ENCODE measurements at regions not wholly inside any gene's neighbourhood (a gene's known extent, or its start where the extent isn't known, plus 50 kb on each side); places are given as distances from the start of the nearest gene placed in this dataset.

DNA sequence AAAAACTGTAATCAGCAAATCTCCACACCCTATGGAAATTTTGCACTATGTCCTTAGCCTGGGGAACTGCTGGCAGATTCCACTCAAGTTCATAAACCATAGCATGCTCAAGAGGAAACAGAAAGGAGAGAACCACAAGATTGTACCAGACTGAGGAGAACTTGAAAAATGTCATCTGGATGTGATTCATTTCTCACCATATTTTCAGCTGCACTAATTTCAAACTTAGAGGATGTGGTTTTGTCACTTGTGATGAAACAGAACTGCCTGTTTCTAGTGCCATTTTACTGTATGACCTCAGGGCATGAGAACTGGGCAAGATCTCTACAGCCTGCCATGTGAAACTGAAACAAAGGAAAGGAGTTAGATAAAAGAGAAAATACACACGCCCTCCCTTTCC is 1493.1 kb upstream of the FLRT2 start:
- no peak for DNase-seq
- H3K4me3 ChIP-seq: no peak overlapping the region
- TF ChIP-seq, protein P1, sequence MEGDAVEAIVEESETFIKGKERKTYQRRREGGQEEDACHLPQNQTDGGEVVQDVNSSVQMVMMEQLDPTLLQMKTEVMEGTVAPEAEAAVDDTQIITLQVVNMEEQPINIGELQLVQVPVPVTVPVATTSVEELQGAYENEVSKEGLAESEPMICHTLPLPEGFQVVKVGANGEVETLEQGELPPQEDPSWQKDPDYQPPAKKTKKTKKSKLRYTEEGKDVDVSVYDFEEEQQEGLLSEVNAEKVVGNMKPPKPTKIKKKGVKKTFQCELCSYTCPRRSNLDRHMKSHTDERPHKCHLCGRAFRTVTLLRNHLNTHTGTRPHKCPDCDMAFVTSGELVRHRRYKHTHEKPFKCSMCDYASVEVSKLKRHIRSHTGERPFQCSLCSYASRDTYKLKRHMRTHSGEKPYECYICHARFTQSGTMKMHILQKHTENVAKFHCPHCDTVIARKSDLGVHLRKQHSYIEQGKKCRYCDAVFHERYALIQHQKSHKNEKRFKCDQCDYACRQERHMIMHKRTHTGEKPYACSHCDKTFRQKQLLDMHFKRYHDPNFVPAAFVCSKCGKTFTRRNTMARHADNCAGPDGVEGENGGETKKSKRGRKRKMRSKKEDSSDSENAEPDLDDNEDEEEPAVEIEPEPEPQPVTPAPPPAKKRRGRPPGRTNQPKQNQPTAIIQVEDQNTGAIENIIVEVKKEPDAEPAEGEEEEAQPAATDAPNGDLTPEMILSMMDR (IDR thresholded peaks at IDR 0.05): no peak
- ATAC-seq: no peak
- no peaks in the 10 kb centered on the region for H3K4me1 ChIP-seq (ENCODE audit: low read depth)
- peaks cover 3% of the 10 kb centered on the region for H3K9me3 ChIP-seq
- H3K36me3 ChIP-seq (ENCODE audit: low read depth): no peaks in the 10 kb centered on the region
- intact Hi-C loops (cut with DNase I, micrococcal nuclease): no loop called here

DNA sequence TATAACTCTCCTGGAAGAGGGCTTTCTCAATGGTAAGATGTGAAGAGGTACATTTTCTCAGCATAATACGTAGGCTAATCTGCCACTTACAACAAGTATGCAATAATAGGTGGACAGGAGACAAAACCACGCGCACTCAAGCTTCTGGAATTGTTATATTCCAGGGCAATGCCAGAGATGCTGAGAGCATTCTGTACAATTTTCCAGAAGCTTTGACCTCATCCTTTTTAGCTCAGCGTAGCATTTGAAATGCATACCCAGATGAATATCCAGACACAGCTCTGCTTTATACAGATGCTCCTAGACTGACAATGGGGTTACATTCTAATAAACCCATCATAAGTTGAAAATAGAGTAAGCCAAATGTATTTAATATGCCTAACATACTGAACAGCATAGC is 1492.4 kb upstream of the FLRT2 start:
- Histone ChIP-seq H3K9me3 (peaks cover 3% of the 10 kb centered on the region), H3K4me1 (ENCODE audit: low read depth) (no peaks in the 10 kb centered on the region), H3K36me3 (ENCODE audit: low read depth) (no peaks in the 10 kb centered on the region), H3K4me3 (no peak overlapping the region)
- TF ChIP-seq, protein P1 (IDR thresholded peaks at IDR 0.05): no peak
- DNase-seq (no peak), ATAC-seq (no peak)
- intact Hi-C loops (cut with DNase I, micrococcal nuclease): no loop called here

DNA sequence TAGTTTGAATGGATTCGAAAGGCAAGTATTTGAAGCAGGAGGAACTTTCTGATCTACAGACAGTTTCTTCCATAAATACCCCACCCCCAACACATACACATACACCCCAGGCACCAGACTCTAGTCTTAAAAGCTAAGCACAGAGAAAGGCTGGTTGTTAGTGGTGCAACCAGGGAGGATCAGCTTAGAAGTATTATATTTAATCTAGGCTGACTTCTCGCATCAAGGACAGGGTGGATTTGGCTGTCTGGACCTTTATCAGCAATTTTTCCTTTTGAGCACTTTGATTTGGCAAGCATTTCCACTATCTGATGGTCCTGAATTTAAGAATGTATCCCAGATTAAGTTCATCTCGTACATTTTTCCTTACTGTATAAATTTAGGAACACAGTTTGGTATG is 1489.8 kb upstream of the FLRT2 start:
- intact Hi-C loops (cut with DNase I, micrococcal nuclease): no loop called here
- H3K36me3 ChIP-seq (ENCODE audit: low read depth): no peaks in the 10 kb centered on the region
- ATAC-seq (no peak), DNase-seq (no peak)
- no peaks in the 10 kb centered on the region for H3K4me1 ChIP-seq (ENCODE audit: low read depth)
- peaks cover 5% of the 10 kb centered on the region for H3K9me3 ChIP-seq
- TF ChIP-seq, protein P1 (IDR thresholded peaks at IDR 0.05): no peak
- H3K4me3 ChIP-seq: no peak overlapping the region

DNA sequence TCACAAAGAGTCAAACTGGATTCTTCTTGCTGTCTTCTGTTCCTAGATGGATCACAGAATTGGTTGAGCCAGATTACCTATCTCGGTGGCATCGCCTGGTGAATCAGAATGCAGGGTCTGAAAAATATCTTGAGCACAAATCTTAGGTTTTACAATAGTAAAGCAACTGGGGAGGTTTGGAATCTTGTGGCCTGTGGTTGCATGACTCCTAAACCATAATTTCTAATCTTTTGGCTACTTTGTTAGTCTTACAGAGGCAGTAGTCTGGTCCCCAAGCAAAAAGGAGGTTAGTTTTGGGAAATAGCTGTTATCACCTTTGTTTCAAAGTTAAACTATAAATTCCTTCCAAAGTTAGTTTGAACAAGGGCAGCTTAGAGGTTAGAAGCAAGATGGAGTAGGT is 1488.5 kb upstream of the FLRT2 start:
- intact Hi-C loops (cut with DNase I, micrococcal nuclease): no loop called here
- no peak for ATAC-seq
- peaks cover 5% of the 10 kb centered on the region for H3K9me3 ChIP-seq
- H3K4me3 ChIP-seq: no peak overlapping the region
- TF ChIP-seq, protein P1 (IDR thresholded peaks at IDR 0.05): no peak
- H3K36me3 ChIP-seq (ENCODE audit: low read depth): no peaks in the 10 kb centered on the region
- no peak for DNase-seq
- H3K4me1 ChIP-seq (ENCODE audit: low read depth): no peaks in the 10 kb centered on the region

DNA sequence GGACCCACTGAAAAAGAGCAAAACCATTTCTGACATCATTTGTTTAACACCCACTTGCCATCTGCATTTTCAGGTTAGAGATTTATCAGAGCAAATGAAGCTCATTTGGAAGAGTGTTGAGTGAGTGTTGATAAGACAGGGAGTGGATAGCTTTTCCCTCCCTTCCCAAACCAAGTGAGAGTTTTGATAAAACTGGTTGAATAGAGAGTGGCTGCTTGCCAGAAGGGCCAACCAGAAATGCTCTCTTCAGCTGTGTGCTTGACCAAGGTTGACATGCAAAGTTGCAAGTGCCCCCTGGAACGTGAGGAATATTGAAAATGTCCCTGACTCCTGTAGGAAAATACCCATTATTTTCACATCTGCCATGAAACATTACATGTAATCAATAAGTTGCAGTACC is 1487.0 kb upstream of the FLRT2 start:
- intact Hi-C loops (cut with DNase I, micrococcal nuclease): no loop called here
- TF ChIP-seq, protein P1 (IDR thresholded peaks at IDR 0.05): no peak
- Histone ChIP-seq H3K36me3 (ENCODE audit: low read depth) (no peaks in the 10 kb centered on the region), H3K4me1 (ENCODE audit: low read depth) (no peaks in the 10 kb centered on the region), H3K9me3 (peaks cover 8% of the 10 kb centered on the region), H3K4me3 (no peak overlapping the region)
- DNase-seq (no peak), ATAC-seq (no peak)

Measured in mucosa of descending colon (tissue), 3 donors.